ENCODE measurements at regions not wholly inside any gene's neighbourhood (a gene's known extent, or its start where the extent isn't known, plus 50 kb on each side); places are given as distances from the start of the nearest gene placed in this dataset.

DNA sequence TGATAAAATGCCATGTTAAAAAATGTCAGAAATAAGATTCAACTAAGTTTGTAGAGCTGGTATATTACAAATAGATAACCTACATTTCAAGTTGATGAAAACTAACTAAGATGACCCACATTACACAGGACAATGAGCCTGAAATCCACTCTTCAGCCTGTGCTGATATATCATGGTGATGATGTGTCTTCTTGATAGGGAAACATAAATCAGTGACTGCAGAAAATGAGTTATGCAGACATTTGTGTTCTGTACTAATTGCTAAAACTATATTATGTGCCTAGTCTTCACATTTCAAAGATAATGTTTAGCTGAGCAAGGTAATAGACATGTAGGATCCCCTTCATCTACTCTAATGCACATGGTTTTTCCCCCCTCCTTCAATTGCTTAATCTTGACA lies 331.6 kb upstream of the F9 start (continued):
- TF ChIP-seq, protein P1, sequence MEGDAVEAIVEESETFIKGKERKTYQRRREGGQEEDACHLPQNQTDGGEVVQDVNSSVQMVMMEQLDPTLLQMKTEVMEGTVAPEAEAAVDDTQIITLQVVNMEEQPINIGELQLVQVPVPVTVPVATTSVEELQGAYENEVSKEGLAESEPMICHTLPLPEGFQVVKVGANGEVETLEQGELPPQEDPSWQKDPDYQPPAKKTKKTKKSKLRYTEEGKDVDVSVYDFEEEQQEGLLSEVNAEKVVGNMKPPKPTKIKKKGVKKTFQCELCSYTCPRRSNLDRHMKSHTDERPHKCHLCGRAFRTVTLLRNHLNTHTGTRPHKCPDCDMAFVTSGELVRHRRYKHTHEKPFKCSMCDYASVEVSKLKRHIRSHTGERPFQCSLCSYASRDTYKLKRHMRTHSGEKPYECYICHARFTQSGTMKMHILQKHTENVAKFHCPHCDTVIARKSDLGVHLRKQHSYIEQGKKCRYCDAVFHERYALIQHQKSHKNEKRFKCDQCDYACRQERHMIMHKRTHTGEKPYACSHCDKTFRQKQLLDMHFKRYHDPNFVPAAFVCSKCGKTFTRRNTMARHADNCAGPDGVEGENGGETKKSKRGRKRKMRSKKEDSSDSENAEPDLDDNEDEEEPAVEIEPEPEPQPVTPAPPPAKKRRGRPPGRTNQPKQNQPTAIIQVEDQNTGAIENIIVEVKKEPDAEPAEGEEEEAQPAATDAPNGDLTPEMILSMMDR (IDR thresholded peaks at IDR 0.05; ENCODE audit: control extremely low read depth in 1 of 3, insufficient read depth in 1 of 3, low read depth in 1 of 3, low read length in 3 of 3) = no peak
- no peak for TF ChIP-seq TBP (IDR thresholded peaks at IDR 0.05; ENCODE audit: low read depth, low read length)
- no peak for TF ChIP-seq JUND (IDR thresholded peaks at IDR 0.05; ENCODE audit: low read length)
- no peak for TF ChIP-seq POU5F1 (IDR thresholded peaks at IDR 0.05; ENCODE audit: low read depth, low read length)
- no peak for TF ChIP-seq EGR1 (IDR thresholded peaks at IDR 0.05; ENCODE audit: borderline replicate concordance, low read depth, low read length)
- TF ChIP-seq HDAC2 (IDR thresholded peaks at IDR 0.05; ENCODE audit: borderline replicate concordance in 1 of 2, low read depth in 2 of 2, low read length in 2 of 2) = no peak
